G401.6 (cell line): ENCODE measurements at regions not wholly inside any gene's neighbourhood (a gene's known extent, or its start where the extent isn't known, plus 50 kb on each side); places are given as distances from the start of the nearest gene placed in this dataset.
"Not testable (repeated sequence)": the region's sequence is repeated elsewhere in the genome, so short reads cannot be mapped to it uniquely, and the experiment has no call there.

Experiments used
- FAIRE-seq: peaks from 2 replicates; lab custom pipeline; 2012; peaks lifted over from hg19 to GRCh38; lab: Jason Lieb, UNC

DNA sequence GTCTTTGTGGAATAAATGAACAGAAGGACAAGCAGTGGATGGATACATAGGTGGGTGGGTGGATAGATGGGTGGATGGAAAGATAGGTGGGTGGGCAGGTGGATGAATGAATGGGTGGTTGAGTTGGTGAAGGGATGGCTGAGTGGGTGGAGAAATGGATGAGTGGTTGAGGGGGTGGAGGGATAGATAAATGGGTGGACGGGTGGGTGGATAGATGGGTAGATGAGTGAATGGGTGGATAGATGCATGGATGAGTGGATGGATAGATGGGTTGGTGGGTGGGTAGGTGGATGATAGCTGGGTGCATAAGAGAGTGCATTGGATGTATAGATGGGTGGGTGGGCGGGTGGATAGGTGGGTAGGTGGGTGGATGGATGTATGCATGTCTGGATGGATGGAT is 63.5 kb downstream of the UNC93B1 start:
- FAIRE-seq: not testable (repeated sequence)

DNA sequence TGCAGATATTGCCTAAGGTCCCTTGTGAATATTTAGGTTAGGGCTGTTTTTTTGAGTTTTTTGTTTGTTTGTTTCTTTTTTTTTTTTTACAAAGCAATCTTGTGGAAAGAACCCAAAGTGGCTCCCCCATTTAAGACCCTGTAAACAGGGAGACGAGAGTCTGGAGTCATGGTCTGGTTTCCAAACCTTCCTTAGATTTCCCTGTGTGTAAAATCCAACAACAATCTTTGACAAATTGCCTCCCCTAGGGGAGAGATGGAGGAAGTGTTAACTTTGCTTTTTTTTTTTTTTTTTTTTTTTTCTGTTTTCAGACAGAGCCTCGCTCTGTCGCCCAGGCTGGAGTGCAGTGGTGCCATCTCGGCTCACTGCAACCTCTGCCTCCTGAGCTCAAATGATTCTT is 64.9 kb downstream of the UNC93B1 start:
- not testable (repeated sequence) for FAIRE-seq

DNA sequence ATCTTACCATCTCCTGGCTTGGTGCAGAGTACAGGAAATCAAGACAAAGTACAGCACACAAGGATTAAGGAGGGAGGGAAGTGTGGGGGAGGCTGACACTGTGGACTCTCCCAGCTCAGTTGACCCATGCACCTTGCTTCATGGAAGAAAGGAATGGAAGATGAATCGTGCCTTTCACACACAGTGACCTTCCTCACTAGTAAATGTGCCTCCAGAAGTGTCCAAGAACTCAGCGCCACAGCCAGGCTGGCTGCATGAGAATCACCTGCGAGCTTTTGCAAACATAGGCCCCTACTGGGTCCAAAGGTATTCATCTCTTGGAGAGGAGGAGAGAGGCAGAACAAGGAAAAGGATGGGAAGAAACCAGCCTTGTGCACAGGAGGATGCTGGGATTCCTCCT is 65.5 kb downstream of the UNC93B1 start:
- not testable (repeated sequence) for FAIRE-seq

DNA sequence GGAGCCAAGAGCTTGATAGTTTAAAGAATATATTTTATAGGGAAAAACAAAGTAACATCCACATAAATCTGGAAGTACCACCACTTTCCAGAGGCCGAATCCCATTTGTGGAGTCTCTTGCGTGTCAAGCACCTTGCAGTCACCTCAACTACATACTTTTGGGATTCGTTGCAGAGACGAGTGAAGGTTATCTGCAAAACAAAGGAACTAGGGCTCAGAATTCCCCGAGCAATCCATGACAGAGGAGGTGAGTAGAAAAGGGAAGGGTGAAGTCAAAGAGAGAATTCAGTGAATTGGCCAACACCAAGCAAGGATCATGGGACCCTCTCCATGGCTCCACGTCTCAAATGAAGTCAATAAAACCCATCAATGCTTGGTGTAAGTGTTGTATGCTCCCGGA is 80.3 kb downstream of the UNC93B1 start:
- FAIRE-seq: not testable (repeated sequence)

DNA sequence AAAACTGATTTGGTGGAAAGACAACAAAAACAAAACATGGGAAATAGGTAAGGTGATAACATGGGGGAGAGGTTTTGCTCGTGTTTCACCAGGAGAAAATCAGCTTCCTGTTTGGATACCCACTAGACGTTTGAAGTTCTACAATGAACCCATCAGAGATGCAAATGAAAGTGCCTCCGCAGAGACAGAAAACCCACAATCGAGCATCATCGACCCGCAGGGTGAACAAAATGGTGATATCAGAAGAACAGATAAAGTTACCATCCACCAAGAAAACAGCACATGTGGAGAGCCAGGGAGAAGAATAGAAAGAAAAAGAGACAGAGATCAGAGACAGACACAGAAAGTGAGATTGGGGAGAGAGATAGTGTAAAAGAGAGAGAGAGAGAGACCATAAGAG is 83.4 kb downstream of the UNC93B1 start:
- FAIRE-seq: not testable (repeated sequence)

DNA sequence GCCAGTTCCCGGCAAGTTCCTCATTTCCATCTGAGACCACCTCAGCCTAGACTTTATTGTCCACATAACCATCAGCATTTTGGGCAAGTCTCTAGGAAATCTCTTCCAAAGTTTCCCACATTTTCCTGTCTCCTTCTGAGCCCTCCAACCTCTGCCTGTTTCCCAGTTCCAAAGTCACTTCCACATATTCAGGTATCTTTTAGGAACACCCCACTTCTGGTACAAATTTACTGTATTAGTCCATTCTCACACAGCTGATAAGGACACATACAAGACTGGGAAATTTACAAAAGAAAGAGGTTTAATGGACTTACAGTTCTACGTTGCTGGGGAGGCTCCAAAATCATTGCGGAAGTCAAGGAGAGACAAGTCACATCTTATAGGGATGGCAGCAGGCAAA is 91.7 kb downstream of the UNC93B1 start:
- FAIRE-seq: not testable (repeated sequence)

DNA sequence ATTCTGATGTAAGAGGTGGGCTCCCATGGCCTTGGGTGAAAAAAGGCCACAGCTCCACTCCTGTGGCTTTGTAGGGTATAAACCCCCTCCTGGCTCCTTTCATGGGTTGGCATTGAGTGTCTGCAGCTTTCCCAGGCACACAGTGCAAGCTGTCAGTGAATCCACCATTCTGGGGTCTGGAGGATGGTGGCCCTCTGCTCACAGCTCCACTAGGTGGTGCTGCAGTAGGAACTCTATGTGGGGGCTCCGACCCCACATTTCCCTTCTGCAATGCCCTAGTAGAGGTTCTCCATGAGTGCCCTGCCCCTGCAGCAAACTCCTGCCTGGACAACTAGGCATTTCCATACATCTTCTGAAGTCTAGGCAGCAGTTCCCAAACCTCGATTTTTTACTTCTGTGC is 92.7 kb downstream of the UNC93B1 start:
- not testable (repeated sequence) for FAIRE-seq

DNA sequence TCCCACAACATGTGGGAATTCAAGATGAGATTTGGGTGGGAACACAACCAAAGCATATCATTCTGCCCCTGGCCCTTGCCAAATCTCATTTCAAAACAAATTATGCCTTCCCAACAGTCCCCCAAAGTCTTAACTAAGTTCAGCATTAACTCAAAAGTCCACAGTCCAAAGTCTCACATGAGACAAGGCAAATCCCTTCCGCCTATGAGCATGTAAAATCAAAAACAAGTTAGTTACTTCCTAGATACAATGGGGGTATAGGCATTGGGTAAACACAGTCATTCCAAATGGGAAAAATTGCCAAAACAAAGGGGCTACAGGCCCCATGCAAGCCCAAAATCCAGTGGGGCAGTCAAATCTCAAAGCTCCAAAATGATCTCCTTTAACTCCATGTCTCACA is 93.1 kb downstream of the UNC93B1 start:
- FAIRE-seq: not testable (repeated sequence)

DNA sequence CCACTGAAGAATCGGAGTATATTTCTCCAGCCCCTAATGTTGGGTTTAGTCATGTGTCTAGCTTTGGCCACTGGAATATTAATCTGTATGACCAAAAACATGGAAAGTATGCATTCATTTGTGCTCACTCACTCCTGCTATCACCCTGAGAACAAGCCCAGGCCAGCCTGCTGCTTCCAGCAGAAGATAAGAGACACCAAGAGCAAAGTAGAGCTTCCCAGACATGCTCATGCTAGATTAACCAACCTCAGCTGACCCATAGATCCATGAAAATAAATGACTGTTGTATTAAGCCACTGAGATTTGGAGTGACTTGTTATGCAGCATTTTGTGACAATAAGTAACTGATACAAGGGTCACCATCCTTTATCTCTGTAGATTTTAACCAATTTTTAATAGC is 96.9 kb downstream of the UNC93B1 start:
- FAIRE-seq: not testable (repeated sequence)

DNA sequence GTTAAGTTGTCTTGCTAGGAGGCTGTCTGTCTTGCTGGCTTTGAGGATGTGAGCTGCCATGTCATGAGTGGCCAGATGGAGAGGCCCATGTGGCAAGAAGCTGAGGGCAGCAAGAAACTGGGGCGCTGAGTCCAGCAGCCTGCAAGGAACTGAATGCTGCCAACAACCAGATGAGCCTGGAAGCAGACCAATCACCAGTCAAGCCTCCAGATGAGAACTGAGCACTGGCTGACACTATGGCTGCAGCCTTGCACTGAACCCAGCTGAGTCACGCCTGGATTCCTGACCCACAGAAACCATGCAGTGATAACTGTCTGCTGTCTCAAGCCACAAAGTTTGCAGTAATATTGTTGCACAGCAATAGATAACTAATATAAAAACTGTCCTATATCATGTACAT is 104.4 kb downstream of the UNC93B1 start:
- FAIRE-seq: not testable (repeated sequence)

DNA sequence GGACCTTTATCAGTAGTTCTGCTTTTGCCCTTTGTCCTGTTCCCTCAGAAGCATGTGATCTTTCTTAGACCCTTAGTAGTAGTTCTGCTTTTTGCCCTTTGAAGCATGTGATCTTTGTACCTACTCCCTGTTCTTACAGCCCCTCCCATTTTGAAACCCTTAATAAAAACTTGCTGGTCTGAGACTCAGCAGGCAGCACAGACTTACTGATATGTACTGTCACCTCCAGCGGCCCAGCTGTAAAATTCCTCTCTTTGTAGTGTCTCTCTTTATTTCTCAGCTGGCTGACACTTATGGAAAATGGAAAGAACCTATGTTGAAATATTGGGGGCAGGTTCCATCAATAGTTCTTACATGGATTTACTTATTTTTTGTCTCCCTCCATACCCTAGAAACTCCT is 110.4 kb downstream of the UNC93B1 start:
- FAIRE-seq: not testable (repeated sequence)

DNA sequence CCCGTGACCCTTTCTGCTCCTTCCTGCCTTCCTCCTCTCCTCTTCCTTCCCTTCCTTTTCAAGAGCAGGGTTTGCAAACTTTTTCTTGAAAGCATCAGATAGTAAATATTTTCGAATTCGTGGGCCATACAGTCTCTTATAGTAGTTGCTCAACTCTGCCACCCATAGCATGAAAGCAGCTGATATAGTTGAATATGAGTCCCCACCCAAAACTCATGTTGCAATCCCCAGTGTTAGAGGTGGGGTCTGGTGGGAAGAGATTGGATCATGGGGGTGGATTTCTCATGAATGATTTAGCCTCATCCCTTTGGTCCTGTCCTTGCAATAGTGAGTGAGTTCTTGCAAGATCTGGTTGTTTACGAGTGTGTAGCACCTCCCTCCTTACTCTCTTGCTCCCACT is 114.3 kb downstream of the UNC93B1 start:
- FAIRE-seq: not testable (repeated sequence)

DNA sequence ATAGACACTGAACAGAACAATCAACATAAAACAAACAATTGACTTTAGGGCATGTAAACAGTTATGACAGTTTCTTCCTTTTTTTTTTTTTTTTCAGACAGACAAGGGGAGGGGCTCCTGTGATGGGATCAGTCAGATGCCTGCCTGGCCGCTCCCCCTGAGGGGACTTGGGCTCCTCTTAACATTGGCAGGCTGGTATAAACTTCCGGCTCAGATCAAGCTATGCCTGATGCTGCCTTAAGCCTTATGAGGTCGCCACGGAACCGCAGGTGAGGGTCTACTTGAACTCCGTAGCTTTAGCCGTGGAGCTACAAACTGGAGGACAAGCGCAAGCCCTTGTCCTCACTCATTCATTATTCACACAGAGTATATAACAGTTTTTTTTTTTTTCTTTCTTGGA is 115.8 kb downstream of the UNC93B1 start:
- FAIRE-seq: not testable (repeated sequence)

DNA sequence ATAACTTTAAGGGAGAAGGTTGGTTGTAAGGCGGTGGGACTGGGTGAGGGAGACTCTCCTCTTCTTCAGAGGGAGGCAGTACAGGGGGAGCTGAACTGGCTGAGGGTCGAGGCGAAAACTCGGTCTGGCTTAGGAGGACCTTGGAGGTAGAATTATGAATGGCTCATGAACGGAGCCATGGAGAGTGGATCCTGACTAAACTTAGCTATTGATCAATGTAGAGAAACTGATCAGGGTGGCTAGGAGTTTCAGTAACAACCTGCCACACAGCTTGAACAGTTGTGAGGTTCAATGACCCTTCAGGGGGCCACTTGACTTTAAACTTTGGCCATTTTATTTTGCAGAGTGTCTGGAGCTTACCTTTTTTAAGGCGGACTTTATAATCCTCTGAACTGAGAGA is 117.2 kb downstream of the UNC93B1 start:
- not testable (repeated sequence) for FAIRE-seq

DNA sequence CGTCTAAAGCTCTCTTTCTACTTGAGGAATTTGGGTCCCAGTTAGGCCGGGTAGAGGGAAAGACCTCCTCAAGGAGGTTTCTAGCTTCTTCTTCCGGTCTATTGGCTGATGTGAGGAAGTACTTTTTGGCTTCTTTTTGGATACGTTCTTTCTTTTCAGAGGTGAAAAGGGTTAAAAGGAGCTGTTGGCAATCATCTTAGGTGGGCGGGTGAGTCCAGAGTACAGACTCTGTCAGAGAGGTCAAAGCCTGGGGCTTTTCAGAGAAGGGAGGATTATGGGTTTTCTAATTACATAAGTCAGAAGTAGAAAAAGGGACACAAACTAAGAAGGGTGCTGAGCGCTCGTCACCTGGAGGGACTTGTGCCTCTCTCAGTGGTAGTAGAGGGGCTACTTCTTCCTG is 117.7 kb downstream of the UNC93B1 start:
- not testable (repeated sequence) for FAIRE-seq

DNA sequence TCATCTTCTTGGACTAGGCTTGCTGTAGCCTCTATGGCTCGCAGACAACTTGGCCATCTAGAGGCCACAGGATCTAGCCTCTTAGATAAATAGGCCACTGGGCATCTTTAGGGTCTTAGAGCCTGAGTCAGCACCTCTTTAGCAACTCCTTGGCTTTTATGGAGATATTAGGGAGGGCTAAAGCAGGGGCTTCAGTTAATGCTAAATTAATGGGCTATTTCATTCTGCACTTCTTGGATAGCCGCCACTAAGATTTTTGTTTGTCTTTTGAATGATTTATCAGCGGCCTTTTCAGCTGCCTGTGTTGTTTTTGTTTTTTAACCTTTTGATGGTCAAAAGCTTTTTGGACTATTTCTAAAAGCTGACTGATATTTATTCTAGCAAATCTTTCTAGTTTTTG is 118.3 kb downstream of the UNC93B1 start:
- FAIRE-seq: not testable (repeated sequence)

DNA sequence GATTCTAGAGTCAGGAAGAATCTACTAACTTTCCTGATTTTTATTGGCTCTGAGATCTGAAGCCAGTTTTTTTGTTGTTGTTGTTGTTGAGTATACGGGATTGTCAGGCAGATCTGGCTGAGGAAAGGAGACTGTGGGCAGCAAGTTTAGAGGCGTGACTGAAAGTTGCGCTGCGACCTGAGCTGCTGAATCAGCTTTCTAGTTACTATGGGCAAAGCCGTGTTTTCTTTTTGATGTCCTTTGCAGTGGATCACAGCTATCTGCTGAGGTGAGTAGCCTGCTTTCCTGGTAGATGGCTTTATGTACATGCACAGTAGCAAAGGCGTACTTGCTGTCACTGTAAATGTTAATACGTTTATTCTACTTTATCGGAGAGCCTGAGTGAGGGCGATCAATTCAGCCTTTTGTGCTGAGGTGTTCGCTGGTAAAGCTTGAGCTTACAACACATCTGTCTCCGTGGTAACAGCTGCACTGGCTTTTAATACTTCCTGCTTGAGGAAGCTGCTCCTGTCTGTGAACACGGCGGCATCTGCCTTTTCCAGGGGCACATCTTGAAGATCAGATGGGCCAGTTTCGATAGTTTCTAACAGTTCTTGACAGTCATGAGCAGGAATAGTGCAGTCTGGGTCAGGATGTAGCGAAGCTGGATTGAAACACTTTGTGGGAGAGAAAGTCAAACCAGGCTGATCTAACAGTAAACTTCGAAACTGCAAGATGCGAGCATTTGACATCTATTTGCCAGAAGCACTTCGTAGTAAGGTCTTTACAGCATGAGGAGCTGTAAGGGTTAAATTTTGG is 118.9 kb downstream of the UNC93B1 start:
- FAIRE-seq: not testable (repeated sequence)

DNA sequence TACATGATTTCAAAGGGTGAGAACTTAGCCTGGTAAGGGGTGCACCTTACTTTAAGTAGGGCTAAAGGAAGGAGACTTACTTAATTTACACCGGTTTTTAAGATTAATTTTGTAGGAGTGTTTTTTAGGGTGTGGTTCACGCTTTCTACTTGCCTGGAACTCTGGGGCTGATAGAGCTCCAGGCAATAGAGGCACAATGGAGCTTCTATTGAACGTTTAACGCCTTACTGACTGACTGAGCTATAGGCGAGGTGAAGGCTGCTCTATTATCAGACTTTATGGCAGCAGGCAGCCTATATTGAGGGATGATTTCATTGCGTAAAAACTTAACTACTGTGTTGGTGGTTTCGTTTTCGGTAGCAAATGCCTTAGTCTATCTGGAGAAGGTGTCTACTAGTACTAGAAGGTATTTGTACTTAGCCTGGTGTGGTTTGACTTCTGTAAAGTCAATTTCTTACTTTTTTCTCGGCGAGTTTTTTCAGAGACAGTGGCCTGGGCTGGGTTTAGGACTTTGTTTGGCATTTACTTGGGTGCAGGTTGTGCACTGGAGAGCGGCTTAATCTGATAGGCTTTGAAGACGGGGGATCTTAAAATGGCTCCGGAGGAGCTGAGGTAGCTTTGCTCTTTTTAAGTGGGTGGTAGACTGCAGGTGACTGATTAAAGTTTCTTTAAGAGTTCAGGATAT is 119.7 kb downstream of the UNC93B1 start:
- not testable (repeated sequence) for FAIRE-seq

DNA sequence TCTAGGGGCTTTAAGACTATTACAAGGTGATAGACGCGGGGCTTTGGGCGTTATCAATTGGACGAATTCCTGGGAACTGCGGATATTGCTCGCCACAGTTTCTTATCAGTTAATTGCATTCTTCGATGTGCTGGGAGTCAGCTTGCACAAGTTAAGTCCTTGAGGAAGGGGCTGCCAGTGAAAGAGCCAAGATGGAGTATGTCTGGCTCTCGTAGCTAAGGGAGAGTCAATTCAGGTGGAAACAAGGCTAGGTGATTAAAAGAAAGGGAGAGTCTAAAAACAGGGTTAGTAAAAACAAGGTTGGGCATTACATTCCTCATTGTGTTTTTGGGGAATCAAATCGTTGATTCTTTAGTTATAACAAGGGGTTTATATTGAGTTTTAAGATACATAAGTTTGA is 121.6 kb downstream of the UNC93B1 start:
- not testable (repeated sequence) for FAIRE-seq

DNA sequence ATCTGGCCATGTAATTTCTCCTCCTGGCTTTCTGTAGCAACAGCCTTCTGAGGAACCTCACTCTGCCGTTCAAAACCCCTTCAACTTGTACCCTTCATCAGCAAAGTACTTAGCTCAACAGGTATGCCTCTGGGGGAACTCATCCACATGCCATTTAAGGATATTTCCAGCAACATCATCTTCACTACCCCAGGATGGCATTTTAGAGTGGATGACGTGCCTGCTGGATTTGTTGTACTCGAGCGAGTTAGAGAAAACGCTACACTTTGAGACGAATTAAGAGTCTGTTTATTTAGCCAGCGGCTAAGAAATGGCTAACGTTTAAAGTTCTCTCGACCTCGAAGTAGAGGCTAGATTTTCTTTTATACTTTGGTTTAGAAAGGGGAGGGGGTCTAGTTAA is 122.1 kb downstream of the UNC93B1 start:
- FAIRE-seq: not testable (repeated sequence)

DNA sequence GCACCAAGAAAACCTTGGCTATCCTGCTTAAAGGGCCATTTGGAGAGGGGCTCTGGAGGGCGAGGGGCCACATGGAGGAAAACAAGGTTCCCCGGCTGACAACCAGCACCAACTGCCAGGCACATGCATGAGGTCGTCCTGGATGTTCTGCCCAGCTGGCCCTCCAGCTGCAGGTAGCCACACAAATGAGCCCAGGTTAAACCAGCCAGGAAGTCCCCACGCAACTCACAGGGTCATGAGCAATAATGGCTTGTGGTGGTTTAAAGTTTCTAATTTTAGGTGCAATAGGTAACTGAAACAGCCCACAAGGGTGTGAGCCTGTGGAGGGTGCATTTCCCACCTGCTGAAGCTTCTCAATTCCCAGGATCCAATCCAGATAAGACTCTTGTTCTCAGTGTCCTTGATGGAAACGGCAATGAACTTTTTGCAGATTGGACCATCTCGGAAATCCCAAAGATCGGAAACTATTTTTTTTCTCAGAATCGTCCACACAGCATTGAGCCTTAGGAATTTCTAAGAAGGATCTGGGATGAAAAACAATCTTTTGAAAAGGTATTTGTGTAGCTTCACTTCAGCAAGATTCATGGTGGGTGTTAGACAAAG is 123.2 kb downstream of the UNC93B1 start:
- not testable (repeated sequence) for FAIRE-seq

DNA sequence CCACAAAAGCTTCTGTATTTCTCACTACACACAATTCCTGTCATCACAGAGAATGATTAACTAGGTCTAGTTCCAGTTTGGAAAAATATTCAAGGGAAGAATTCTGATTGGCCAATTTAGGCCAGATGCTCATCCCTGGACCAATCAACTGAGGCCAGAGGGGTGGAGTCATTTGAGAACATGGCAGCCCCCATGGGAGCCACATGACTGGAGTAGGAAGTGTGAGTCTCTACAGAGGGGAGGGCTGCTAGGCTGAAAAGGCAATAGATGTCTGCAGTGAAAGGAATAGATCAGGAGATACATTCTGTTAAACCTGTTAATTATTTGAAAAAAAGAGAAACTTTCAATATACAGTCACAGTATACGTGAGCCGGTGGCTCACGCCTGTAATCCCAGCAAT is 125.2 kb downstream of the UNC93B1 start:
- FAIRE-seq: not testable (repeated sequence)

DNA sequence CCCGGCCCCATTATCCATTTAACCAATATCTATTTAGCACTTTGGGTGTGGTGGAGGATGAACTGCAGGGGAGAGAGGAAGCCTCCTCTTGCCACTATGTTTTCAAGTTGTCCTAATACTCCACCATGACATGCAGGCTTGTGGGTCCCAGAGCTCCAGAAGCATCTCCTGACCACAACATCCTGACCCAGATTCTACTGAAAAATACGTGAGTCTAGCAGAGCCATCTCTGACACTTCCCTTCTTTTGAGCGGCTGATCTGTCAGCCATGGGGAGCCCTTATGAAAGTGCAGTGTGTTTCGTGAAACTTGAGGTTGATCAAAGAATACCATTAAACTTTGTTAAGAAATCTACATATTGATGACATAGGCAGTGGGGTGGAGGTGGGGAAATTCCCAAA is 126.6 kb downstream of the UNC93B1 start:
- not testable (repeated sequence) for FAIRE-seq
